Stimulated activated effector memory CD8-positive, alpha-beta T cell treated with anti-CD3 and anti-CD28 coated beads, Interleukin-12 subunit alpha, Interleukin-12 subunit beta, amount 100 ng/mL, for 72 hours (primary cell): ENCODE measurements at regions not wholly inside any gene's neighbourhood (a gene's known extent, or its start where the extent isn't known, plus 50 kb on each side); places are given as distances from the start of the nearest gene placed in this dataset.
A peak's percentile ranks its signal among the peaks of the same experiment; 100 is the strongest.
"Not testable (repeated sequence)": the region's sequence is repeated elsewhere in the genome, so short reads cannot be mapped to it uniquely, and the experiment has no call there.

Source experiments
- ATAC-seq: fragments of 150-1000 bp; cut with Tn5 transposase; 2 replicates; pipeline ENCODE4 v1.10.0; 2021
- DNase-seq, 2 donors: peaks; one replicate each; pipeline ENCODE4 v3.0.0; 2021 to 2022; ENCODE audit warnings: low spot score in 2 of 2
- H3K27ac Mint-ChIP-seq: one replicate; pipeline ENCODE4 v1.8.0; 2022; ENCODE audit warnings: mild to moderate bottlenecking, mixed read lengths
- H3K36me3 Mint-ChIP-seq: one replicate; pipeline ENCODE4 v1.8.0; 2022; ENCODE audit warnings: mild to moderate bottlenecking, mixed read lengths
- H3K4me1 Mint-ChIP-seq: one replicate; pipeline ENCODE4 v1.8.0; 2022; ENCODE audit warnings: mixed read lengths
- H3K4me3 Mint-ChIP-seq: one replicate; pipeline ENCODE4 v1.8.0; 2022; ENCODE audit warnings: mild to moderate bottlenecking, mixed read lengths
- H3K9me3 Mint-ChIP-seq: one replicate; pipeline ENCODE4 v1.8.0; 2022; ENCODE audit warnings: mixed read lengths

DNA sequence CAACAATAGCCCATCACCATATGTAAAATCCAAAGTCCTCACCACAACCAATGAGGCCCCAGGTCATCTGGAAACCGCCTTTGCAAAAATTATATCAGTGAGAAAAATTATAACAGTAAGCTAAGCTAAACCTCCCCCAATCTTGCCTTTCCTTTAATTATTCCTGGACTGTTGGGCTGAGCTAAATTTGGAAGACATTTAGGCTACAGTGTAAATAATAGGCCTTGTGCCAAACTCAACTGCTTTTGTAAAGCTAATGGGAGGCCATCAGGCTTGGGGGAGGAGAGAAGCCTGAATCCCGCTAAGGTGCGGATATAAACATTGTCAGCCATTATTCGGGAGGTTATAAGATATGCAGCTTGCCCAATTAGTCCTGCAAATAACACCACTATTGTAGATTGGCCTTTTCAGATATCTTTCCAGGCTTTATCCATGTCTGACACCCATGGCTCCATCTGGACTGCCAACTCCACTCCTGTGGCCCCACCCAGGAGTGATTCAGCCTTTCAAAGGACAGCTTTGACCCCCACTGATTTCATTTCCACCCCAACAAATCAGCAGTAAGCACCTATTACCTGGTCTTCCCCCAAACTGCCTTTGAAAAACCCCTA, 53.0 kb upstream of the CA12 start:
- Mint-ChIP-seq H3K4me3 (no peak overlapping the region), H3K36me3 (no peaks in the 10 kb centered on the region), H3K27ac (no peak overlapping the region), H3K4me1 (peaks cover 10% of the 10 kb centered on the region), H3K9me3 (no peaks in the 10 kb centered on the region)
- DNase-seq (no peak), ATAC-seq (no peak)

DNA sequence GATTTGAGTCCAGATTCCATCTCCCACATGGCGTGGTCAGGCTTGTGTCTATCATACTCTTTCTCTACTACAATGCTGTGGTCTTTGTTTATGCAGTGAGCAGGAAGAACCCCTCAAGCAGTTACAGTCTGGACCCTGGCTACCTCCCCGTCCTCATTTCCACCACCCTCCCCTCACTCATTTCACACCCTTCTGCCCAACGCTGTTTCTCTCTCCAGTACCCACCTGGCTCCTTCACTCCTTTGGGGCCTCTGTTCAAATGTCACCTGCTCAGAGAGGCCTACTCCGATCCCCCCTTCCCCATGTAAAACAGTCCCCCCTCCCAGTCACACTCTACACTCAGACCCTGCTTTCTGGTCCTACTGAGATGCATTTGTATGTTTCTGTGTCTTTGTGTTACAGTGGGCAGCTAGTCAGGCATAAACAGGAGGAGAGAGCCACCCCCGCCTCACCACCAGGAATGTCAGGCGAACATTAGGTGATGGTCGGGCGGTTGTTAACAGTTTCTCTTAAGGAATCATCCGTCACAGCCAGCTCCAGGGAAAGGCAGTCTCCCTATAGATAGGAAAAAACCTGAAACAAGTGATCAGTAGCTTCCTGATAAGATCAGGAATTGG, 53.7 kb upstream of the CA12 start:
- Mint-ChIP-seq H3K9me3 (no peaks in the 10 kb centered on the region), H3K4me3 (no peak overlapping the region), H3K4me1 (peaks cover 16% of the 10 kb centered on the region), H3K36me3 (no peaks in the 10 kb centered on the region), H3K27ac (no peak overlapping the region)
- no peak for DNase-seq
- no peak for ATAC-seq

DNA sequence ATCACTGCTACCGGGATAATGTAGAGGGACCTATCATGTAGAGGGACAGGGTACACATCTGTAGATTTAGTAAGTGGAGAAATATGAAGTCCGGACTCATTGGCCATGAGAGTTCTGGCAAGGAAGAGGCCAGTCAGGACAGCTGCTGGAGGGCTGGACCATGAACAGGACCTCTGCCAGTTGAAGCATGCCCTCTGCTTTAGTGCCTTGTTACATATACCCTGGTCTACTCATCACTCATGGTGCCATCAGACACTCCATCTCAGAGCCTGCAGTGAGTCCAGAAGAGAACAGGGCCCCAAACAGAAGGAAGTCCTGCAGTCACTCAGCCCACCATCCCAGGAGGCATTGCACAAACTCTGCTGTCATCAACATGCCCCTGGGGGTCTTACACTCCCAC, 54.7 kb upstream of the CA12 start:
- DNase-seq (no peak), ATAC-seq (no peak)
- Mint-ChIP-seq H3K27ac (peak overlapping the region; percentile 44), H3K4me3 (no peak overlapping the region), H3K4me1 (peaks cover 16% of the 10 kb centered on the region), H3K9me3 (no peaks in the 10 kb centered on the region), H3K36me3 (no peaks in the 10 kb centered on the region)

DNA sequence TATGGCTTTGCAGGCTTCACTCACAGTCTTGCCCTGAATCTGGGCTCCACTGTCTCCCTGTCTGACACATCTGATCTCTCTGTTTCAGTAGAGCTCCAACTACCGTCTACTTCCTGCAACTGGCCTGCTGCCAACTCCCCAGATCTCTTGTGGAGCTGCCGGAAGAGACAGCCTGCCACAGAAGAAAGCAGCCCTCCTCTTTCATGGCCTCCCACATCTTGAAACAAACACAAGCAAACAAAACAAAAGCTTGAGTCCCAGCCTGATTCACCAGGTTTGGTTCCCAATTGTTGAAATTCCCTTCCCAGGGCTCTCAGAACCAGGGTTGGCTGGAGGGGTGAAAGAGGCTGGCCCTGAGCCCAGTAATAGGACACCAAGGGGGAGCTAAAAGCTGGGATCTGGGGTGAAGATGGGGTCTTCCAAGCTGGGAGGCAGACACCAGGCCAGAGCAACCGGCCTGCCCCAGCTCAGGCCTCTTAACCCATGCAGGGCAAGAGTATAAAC, 55.3 kb upstream of the CA12 start:
- DNase-seq (no peak), ATAC-seq (peak; percentile 68)
- no peaks in the 10 kb centered on the region for H3K9me3 Mint-ChIP-seq
- no peak overlapping the region for H3K4me3 Mint-ChIP-seq
- peak overlapping the region; percentile 44 for H3K27ac Mint-ChIP-seq
- peaks cover 16% of the 10 kb centered on the region for H3K4me1 Mint-ChIP-seq
- H3K36me3 Mint-ChIP-seq: no peaks in the 10 kb centered on the region

DNA sequence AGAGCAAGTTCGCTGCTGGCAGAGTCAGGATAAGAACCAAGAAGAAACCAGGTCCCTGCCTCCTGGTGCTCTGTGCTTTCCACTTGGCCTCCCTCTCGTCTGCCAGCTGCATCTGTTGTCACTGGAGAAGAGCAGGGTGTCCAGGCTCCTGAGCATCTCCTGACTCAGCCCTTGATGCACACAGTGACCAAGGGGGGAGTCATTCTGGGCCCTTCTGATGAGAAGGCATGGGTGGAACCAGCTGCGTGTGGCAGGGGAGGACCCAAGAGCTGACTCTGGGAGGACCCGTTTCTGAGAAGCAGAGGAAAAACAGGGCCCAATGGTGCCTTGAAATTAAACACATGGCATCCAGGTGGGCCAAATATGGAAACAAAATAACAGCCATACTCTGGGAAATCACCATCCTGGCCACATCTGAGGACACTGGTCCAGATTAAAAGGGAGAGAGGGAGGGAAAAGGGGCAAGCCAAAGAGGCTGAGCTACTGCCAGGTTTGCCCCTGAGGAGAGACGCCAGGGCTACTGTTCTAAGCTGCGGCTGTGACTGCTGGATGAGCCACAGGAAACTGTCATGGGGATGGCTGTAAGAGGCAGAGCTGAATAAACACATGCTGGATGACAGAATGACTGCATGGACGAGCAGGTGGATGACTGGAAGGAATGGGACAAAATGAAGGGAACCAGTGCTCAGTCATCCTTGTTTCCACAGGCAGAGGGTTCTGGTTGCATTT, 58.1 kb upstream of the CA12 start:
- DNase-seq (no peak), ATAC-seq (peak; percentile 64)
- H3K27ac Mint-ChIP-seq: no peak overlapping the region
- no peaks in the 10 kb centered on the region for H3K36me3 Mint-ChIP-seq
- H3K4me3 Mint-ChIP-seq: no peak overlapping the region
- H3K4me1 Mint-ChIP-seq: peaks cover 16% of the 10 kb centered on the region
- H3K9me3 Mint-ChIP-seq: no peaks in the 10 kb centered on the region

DNA sequence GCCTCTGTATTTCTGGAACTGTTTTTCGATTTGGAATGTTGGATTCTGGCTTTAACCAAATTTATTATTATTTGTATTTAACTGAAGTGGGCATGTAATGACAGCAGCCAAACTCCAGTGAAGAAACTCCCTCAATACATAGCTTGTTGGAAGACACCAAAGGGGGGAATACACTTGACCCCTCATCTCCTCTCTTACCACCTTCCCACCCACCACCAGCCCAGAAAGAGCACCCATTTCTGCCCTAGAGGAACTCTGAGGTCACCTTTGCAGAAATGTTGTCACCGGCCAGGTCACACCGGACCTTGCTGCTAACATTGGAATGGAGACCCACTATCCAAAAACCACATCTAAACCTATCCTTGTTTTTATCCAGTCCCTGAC, 58.6 kb upstream of the CA12 start:
- Mint-ChIP-seq H3K4me3 (no peak overlapping the region), H3K4me1 (peaks cover 16% of the 10 kb centered on the region), H3K9me3 (no peaks in the 10 kb centered on the region), H3K36me3 (no peaks in the 10 kb centered on the region), H3K27ac (no peak overlapping the region)
- DNase-seq (no peak), ATAC-seq (no peak)

DNA sequence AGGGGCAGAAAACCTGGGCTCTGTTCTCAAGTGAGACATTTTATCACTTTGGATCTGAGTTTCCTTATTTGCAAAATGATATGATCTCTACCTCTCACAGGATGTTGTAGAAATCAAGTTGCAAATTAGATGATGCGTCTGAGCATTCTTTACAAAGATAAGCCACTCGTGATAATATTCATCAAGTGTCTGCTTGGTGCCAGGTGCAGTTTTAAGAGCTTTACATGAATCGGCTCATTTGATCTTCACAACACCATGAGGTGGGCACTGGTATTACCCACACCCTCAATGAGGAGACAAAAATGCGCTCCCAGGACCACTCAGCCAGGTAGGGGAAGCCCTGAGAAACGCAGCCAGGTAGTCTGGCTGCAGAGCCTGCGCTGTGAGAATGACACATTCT, 59.1 kb upstream of the CA12 start:
- Mint-ChIP-seq H3K36me3 (no peaks in the 10 kb centered on the region), H3K9me3 (no peaks in the 10 kb centered on the region), H3K4me1 (peaks cover 16% of the 10 kb centered on the region), H3K4me3 (no peak overlapping the region), H3K27ac (no peak overlapping the region)
- DNase-seq (no peak), ATAC-seq (no peak)

DNA sequence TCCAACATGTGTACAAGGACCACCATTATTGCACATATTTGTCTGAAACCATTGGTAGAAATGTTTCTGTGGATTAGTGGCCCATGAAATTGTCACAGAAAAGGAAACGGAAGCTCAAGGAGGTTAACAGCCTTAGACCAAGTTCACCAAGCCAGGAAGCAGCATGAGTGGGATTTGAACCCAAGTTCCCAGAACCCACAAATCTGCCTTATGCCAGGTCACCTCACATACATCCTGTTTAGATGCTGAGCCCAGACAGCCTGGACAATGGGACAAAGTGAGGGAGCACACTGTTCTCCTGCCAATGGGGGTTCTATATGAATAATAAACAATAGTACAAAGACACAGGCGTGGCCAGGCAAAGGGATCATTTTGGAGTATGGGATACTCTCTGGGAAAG, 59.6 kb upstream of the CA12 start:
- Mint-ChIP-seq H3K4me1 (peaks cover 20% of the 10 kb centered on the region), H3K27ac (no peak overlapping the region), H3K9me3 (no peaks in the 10 kb centered on the region), H3K4me3 (no peak overlapping the region), H3K36me3 (no peaks in the 10 kb centered on the region)
- DNase-seq: no peak
- no peak for ATAC-seq

DNA sequence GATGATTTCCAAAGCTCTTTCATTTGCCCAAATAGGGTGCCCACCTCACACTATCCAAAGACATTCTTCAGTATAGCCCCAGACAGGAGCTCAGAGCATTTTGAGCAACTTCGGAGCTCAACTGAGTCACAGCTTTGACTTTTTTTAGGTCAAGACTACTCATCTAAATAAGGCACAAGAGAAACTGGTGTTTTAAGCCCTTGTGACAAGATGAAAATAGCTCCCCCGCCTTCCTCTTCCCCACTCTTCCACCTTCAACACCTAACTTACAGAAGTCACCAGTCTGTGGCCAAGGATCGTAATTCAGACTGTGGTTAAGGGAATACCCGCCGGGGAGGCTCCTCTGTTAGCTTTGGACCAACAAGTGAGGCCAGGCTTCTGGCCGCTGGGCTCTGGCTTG, 60.4 kb upstream of the CA12 start:
- DNase-seq: no peak
- H3K27ac Mint-ChIP-seq: no peak overlapping the region
- ATAC-seq: no peak
- no peaks in the 10 kb centered on the region for H3K36me3 Mint-ChIP-seq
- H3K4me1 Mint-ChIP-seq: peaks cover 16% of the 10 kb centered on the region
- H3K9me3 Mint-ChIP-seq: no peaks in the 10 kb centered on the region
- no peak overlapping the region for H3K4me3 Mint-ChIP-seq

DNA sequence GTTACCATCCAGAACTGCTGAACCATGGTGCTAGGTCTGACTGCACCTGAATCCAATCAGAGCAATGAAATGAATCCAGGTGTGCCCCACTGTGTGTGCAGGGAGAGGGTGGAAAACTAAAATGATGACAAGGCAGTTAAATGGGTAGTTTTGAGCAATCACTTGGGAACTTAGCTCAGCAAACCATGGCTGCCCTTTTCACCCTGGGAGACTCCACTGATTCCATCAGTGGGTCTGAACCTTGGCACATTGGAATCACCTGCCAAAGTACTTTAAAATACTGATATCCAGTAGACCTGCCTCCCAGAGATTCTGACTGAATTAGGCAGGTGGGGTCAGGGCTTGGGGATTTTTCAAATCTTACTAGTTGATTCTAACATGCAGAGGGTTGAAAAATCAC, 59.8 kb upstream of the USP3 start:
- no peak overlapping the region for H3K27ac Mint-ChIP-seq
- H3K9me3 Mint-ChIP-seq: no peaks in the 10 kb centered on the region

DNA sequence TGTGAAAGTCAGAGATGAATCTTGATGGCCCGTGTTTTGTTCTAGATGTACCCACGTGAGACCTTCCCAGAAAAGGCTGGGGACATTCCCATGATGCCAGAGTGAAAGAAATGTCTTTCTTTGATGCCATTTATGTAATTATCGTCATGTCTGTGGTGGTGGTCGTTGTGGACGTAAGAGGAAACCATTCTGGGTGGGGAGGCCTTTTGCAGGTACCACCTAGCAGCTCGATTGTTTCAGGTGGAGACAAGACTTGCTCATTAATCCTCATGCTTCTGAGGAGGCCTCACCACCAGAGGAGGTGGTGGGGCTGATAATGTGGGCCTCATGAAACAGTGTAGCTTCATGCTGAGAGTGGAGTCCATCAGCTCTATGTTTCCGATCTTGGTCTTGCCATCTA, 58.1 kb upstream of the USP3 start:
- Mint-ChIP-seq H3K4me1 (peaks cover 7% of the 10 kb centered on the region), H3K9me3 (no peaks in the 10 kb centered on the region), H3K27ac (no peak overlapping the region), H3K4me3 (no peak overlapping the region), H3K36me3 (no peaks in the 10 kb centered on the region)
- no peak for DNase-seq
- ATAC-seq: peak; percentile 32

More for the DNA sequence above, 59.8 kb upstream of the USP3 start:
- H3K4me3 Mint-ChIP-seq: no peak overlapping the region
- DNase-seq: no peak
- ATAC-seq: no peak
- no peaks in the 10 kb centered on the region for H3K36me3 Mint-ChIP-seq
- peaks cover 14% of the 10 kb centered on the region for H3K4me1 Mint-ChIP-seq

DNA sequence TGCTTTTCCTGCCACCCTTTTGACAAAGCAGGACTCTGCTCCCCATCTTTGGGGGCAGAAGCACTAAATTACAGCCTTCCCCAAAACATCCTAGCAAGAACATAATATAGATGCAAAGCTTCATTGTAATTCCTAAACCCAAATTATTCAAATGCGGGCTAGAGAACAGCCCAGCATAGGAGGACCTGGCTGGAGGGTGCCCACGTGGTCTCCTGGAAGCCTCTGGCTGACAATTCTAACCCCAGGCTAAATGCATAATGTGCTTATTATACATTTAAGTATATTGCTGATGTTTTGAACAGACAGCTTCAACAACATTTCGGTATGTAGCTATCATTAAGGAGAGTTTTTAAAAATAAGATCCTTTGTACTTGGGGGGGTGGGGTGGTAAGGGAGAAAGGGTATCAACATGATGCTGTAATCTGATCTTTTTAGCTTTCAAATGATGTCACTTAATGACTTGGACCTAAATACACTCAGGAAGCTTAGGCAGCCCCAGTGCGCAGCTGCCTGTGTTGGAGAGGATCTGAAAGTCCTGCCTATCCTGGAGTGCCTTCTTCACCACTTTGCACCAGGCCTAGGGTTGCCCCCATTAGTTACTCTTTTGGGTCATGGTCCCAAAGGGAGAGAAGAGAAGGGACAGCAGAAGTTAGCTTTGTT, 57.2 kb upstream of the USP3 start:
- no peak for DNase-seq
- H3K36me3 Mint-ChIP-seq: no peaks in the 10 kb centered on the region
- peaks cover 7% of the 10 kb centered on the region for H3K4me1 Mint-ChIP-seq
- no peak overlapping the region for H3K27ac Mint-ChIP-seq
- H3K4me3 Mint-ChIP-seq: no peak overlapping the region
- ATAC-seq: no peak
- no peaks in the 10 kb centered on the region for H3K9me3 Mint-ChIP-seq

DNA sequence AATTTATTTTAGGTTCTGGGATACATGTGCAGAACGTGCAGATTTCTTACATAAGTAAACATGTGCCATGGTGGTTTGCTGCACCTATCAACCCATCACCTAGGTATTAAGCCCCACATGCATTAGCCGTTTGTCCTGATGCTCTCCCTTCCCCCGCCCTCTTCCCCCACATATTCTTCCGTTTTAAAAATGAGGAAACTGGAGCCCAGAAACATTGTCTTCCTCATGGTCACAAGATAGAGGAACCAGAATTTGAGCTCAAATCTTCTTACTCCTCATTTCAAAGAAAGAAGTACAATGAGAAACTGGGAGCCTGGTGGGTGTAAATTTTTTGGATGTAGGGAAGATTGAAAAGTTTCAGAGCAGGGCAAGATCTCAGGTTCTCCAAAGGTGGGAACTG, 56.1 kb upstream of the USP3 start:
- ATAC-seq (no peak), DNase-seq (no peak)
- Mint-ChIP-seq H3K27ac (no peak overlapping the region), H3K36me3 (no peaks in the 10 kb centered on the region), H3K9me3 (no peaks in the 10 kb centered on the region), H3K4me3 (no peak overlapping the region), H3K4me1 (peaks cover 7% of the 10 kb centered on the region)

DNA sequence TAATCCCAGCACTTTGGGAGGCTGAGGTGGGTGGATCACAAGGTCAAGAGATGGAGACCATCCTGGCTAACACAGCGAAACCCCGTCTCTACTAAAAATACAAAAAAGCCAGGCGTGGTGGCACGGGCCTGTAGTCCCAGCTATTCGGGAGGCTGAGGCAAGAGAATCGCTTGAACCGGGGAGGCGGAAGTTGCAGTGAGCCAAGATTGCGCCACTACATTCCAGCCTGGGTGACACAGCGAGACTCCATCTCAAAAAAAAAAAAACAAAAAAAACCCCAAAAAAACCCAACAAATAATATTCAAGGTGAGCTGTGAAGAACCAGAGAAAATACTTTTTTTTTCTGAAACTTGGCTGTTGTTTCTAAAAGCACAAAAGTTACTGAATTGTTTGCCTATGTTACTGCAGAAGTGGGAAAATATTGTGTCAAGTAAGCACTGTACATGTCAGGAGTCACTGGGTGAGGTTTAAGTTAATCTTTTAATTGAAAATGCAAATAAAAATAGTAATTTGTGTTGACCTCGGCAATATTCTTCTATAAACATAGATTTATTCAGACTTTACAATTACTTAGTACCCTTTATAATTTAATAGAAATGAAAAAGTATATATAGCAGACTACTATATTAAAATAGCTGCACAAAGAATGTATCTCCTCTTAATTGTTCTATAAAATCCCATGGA, 55.4 kb upstream of the USP3 start:
- DNase-seq, H3K4me3 Mint-ChIP-seq, H3K9me3 Mint-ChIP-seq, H3K27ac Mint-ChIP-seq, H3K4me1 Mint-ChIP-seq, ATAC-seq, H3K36me3 Mint-ChIP-seq: not testable (repeated sequence)

DNA sequence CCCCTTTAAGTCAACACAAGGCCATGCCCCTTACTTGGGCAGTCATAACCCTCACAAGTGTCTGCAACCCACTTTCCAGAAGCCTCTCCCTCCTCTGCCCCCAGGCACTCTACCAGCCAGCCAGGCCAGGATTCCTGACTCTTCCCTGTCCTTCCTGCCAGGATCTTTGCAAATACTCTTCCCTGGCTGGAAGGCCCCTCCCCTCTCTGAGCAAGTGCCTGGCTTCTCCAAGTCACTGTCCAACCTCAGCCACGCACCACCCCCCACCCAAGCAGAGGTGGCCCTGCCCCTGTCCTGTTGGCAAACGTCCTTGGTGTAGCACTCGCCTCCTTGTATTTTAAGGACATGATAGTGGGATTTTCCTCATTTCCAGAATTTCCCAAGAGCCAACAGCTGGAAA, 54.7 kb upstream of the USP3 start:
- ATAC-seq (no peak), DNase-seq (no peak)
- Mint-ChIP-seq H3K4me1 (peaks cover 7% of the 10 kb centered on the region), H3K27ac (no peak overlapping the region), H3K36me3 (no peaks in the 10 kb centered on the region), H3K4me3 (no peak overlapping the region), H3K9me3 (no peaks in the 10 kb centered on the region)
